Left ventricle myocardium inferior (tissue), 1 donor: ENCODE measurements at regions not wholly inside any gene's neighbourhood (a gene's known extent, or its start where the extent isn't known, plus 50 kb on each side); places are given as distances from the start of the nearest gene placed in this dataset.

Source experiments
- DNase-seq: peaks from one replicate; pipeline ENCODE4 v3.0.0-alpha.2; 2020
- H3K27ac ChIP-seq: fragments of 200-600 bp; replicated peaks from 2 replicates; pipeline ENCODE4 v1.8.0; 2021
- H3K27me3 ChIP-seq: fragments of 200-600 bp; 2 replicates; pipeline ENCODE4 v1.8.0; 2021; ENCODE audit warnings: low read depth
- H3K36me3 ChIP-seq: fragments of 200-600 bp; 2 replicates; pipeline ENCODE4 v1.8.0; 2021
- H3K4me1 ChIP-seq: fragments of 200-600 bp; 2 replicates; pipeline ENCODE4 v1.8.0; 2021
- H3K4me3 ChIP-seq: fragments of 200-600 bp; 2 replicates; pipeline ENCODE4 v1.8.0; 2021; ENCODE audit warnings: mild to moderate bottlenecking, moderate library complexity
- H3K9me3 ChIP-seq: fragments of 200-600 bp; replicated peaks from 2 replicates; pipeline ENCODE4 v1.8.0; 2021
- CTCF ChIP-seq: fragments of 200-600 bp; IDR thresholded peaks from 2 replicates; pipeline ENCODE4 v1.8.0; 2021; ENCODE audit warnings: antibody characterized with exemption, mild to moderate bottlenecking, borderline replicate concordance
- intact Hi-C: fragments of 100-400 bp; cut with micrococcal nuclease; formaldehyde crosslinking; loops from one replicate; pipeline ENCODE4 v1.11.0; 2022
- donor health status: DM: no; HTN: yes; CAD: no; lungs with severe emphysema.

DNA sequence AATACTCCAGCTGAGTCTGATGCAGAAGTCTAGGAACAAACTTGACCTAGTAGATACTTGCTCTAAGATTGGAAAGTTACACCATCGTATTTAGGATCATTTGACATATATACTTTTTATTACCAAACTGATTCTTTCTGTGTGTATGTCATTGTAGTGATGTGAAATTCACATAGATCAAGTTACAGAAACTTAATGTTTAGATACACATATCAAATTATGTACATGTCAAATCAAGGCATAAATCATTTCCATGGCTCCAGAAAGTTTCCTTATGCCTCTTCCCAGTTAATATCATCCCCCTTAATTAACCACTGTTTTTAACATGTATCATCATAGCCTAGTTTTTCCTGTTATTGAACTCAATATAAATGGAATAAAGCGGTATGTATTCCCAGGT, 292.0 kb upstream of the CDH11 start:
- no peak overlapping the region for H3K27ac ChIP-seq
- H3K36me3 ChIP-seq = no peaks in the 10 kb centered on the region
- no peak for TF ChIP-seq CTCF
- no peaks in the 10 kb centered on the region for H3K4me1 ChIP-seq
- H3K4me3 ChIP-seq = no peak overlapping the region
- H3K27me3 ChIP-seq = no peaks in the 10 kb centered on the region
- intact Hi-C loops = no loop called here
- no peaks in the 10 kb centered on the region for H3K9me3 ChIP-seq
- no peak for DNase-seq

- no peak overlapping the region for H3K27ac ChIP-seq
- intact Hi-C loops = no loop called here
- no peaks in the 10 kb centered on the region for H3K9me3 ChIP-seq
- H3K27me3 ChIP-seq = no peaks in the 10 kb centered on the region
- H3K4me1 ChIP-seq = no peaks in the 10 kb centered on the region
- H3K36me3 ChIP-seq = no peaks in the 10 kb centered on the region
- no peak overlapping the region for H3K4me3 ChIP-seq
- TF ChIP-seq CTCF = no peak
- DNase-seq = no peak
Measured at GRCh38 chr16:65410801-65411200, 288.9 kb upstream of the CDH11 start.

DNA sequence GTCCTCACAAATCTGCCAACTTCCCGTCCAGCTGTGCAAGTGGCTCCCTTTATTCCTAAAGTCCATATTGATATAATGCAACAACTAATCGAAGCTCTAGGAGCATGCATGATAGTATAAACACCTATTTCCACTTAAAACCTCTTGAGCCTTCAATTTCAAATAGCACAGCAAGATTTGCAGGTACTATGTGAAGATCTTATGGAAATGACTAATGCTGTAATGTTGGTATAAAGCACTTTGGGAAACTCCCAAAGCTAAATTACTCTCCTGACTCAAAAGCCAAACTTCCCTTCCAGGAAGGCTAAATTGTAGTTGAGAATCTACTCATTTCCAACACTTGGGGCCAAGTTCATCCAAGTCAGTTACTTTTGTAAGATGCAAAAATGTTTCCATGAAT, 287.6 kb upstream of the CDH11 start:
- intact Hi-C loops = no loop called here
- DNase-seq = no peak

GRCh38 chr16:65406933-65407332, 285.1 kb upstream of the CDH11 start:
- H3K27ac ChIP-seq = no peak overlapping the region
- no peak for DNase-seq
- intact Hi-C loops = no loop called here
- no peak for TF ChIP-seq CTCF
- H3K36me3 ChIP-seq = no peaks in the 10 kb centered on the region
- no peak overlapping the region for H3K4me3 ChIP-seq
- no peaks in the 10 kb centered on the region for H3K4me1 ChIP-seq
- H3K27me3 ChIP-seq = no peaks in the 10 kb centered on the region
- H3K9me3 ChIP-seq = no peaks in the 10 kb centered on the region

More for the DNA sequence above, 287.6 kb upstream of the CDH11 start:
- Histone ChIP-seq H3K36me3 (no peaks in the 10 kb centered on the region), H3K27ac (no peak overlapping the region), H3K9me3 (no peaks in the 10 kb centered on the region), H3K4me1 (no peaks in the 10 kb centered on the region), H3K4me3 (no peak overlapping the region), H3K27me3 (no peaks in the 10 kb centered on the region)
- TF ChIP-seq CTCF = no peak

- Histone ChIP-seq H3K27ac (no peak overlapping the region), H3K9me3 (no peaks in the 10 kb centered on the region), H3K4me1 (no peaks in the 10 kb centered on the region), H3K4me3 (no peak overlapping the region), H3K27me3 (no peaks in the 10 kb centered on the region), H3K36me3 (no peaks in the 10 kb centered on the region)
- DNase-seq = no peak
- TF ChIP-seq CTCF = no peak
- intact Hi-C loops = no loop called here
Measured at GRCh38 chr16:65406116-65406515, 284.3 kb upstream of the CDH11 start.

DNA sequence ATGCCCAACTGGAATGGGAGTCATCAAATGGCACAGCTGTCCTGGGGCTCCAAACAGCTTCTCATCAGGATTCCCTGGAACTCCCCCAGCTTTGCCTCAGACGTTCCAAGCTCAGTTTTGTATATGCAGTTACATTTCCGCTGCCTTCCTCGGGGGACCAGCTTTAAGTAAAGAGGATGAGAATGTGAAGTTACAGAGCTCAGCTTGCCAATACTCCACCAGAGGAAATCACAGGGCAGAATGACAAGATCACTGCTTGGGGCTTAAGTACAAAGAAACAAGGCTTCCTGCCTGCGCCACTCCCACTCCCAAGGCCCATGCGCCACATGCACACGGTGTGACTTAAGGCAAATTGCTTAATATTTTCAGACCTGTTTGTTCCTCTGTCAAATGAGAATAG, 272.4 kb upstream of the CDH11 start:
- Histone ChIP-seq H3K27ac (no peak overlapping the region), H3K36me3 (no peaks in the 10 kb centered on the region), H3K27me3 (no peaks in the 10 kb centered on the region), H3K4me1 (no peaks in the 10 kb centered on the region), H3K4me3 (no peak overlapping the region), H3K9me3 (peaks cover 1% of the 10 kb centered on the region)
- intact Hi-C loops = no loop called here
- DNase-seq = no peak
- no peak for TF ChIP-seq CTCF
